Sigmoid colon (tissue), 4 donors: ENCODE measurements at regions not wholly inside any gene's neighbourhood (a gene's known extent, or its start where the extent isn't known, plus 50 kb on each side); places are given as distances from the start of the nearest gene placed in this dataset.

Source experiments
- EP300 ChIP-seq, 4 donors: sonication (generic); formaldehyde crosslinking; IDR thresholded peaks; one replicate each; pipeline ENCODE4 v1.6.1; 2017; ENCODE audit warnings: antibody characterized with exemption in 4 of 4
- TF ChIP-seq, protein P1 (sequence below), 4 experiments: fragments of 450-650 bp in 3 of 4; fragments of 200-600 bp in 1 of 4; IDR thresholded peaks; one replicate each; pipeline ENCODE4 v1.5.1; 2016 to 2019; ENCODE audit warnings: antibody characterized with exemption in 4 of 4, mild to moderate bottlenecking in 3 of 4, moderate library complexity in 2 of 4

DNA sequence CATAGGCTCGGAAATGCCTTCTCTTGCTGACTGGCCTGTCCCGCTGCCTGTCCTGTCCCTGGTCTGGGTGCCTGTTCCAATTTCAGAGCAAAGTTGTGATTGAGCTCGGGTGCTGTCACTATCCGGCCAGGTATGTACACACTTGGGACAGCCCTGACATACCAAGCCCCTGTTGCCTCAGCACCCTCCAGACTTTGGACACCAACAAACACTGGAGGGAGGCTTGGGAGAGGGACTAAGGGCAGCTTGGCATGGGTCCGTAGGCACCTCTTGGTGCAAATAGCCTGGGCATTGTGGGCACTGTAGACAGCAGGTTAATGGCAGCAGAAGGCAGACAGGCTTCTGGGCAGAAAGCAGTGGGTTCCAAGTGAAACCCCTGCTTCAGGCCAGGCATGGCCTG is 86.3 kb upstream of the SEMA6A start:
- TF ChIP-seq, protein P1, sequence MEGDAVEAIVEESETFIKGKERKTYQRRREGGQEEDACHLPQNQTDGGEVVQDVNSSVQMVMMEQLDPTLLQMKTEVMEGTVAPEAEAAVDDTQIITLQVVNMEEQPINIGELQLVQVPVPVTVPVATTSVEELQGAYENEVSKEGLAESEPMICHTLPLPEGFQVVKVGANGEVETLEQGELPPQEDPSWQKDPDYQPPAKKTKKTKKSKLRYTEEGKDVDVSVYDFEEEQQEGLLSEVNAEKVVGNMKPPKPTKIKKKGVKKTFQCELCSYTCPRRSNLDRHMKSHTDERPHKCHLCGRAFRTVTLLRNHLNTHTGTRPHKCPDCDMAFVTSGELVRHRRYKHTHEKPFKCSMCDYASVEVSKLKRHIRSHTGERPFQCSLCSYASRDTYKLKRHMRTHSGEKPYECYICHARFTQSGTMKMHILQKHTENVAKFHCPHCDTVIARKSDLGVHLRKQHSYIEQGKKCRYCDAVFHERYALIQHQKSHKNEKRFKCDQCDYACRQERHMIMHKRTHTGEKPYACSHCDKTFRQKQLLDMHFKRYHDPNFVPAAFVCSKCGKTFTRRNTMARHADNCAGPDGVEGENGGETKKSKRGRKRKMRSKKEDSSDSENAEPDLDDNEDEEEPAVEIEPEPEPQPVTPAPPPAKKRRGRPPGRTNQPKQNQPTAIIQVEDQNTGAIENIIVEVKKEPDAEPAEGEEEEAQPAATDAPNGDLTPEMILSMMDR (IDR thresholded peaks at IDR 0.05), result no peak
- no peak for TF ChIP-seq EP300 (IDR thresholded peaks at IDR 0.05)
